ENCODE measurements at regions not wholly inside any gene's neighbourhood (a gene's known extent, or its start where the extent isn't known, plus 50 kb on each side); places are given as distances from the start of the nearest gene placed in this dataset.

DNA sequence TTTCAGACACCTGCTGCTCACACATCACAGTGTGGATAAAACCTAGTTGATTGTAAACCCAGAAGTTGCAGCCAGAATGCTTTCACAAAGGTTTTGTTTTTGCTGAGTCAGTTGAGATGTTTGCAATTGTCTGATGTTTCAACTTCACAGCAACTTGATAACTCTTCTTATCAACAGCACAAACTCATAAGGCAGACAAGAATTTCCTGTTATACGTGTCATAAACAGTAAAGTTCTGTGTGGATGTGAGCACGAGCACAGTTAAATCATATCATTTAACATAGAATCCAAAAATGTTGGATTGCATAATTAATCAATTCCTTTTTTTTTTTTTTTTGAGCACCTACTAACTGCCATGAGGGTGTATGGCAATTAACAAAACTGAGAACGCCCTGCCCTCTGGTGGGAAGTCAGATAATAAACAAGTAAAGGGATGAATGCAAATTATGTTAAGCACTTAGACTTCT is 512.2 kb downstream of the PDHA2 start:
- TF ChIP-seq, protein P1, sequence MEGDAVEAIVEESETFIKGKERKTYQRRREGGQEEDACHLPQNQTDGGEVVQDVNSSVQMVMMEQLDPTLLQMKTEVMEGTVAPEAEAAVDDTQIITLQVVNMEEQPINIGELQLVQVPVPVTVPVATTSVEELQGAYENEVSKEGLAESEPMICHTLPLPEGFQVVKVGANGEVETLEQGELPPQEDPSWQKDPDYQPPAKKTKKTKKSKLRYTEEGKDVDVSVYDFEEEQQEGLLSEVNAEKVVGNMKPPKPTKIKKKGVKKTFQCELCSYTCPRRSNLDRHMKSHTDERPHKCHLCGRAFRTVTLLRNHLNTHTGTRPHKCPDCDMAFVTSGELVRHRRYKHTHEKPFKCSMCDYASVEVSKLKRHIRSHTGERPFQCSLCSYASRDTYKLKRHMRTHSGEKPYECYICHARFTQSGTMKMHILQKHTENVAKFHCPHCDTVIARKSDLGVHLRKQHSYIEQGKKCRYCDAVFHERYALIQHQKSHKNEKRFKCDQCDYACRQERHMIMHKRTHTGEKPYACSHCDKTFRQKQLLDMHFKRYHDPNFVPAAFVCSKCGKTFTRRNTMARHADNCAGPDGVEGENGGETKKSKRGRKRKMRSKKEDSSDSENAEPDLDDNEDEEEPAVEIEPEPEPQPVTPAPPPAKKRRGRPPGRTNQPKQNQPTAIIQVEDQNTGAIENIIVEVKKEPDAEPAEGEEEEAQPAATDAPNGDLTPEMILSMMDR (IDR thresholded peaks at IDR 0.05) = no peak
- TF ChIP-seq POLR2A (IDR thresholded peaks at IDR 0.05) = no peak
